EH (cell line): ENCODE measurements at regions not wholly inside any gene's neighbourhood (a gene's known extent, or its start where the extent isn't known, plus 50 kb on each side); places are given as distances from the start of the nearest gene placed in this dataset.

ENCODE experiments used
- DNase-seq: peaks from one replicate; pipeline ENCODE4 v3.0.0-alpha.2; 2015; ENCODE audit warnings: low read depth

- DNase-seq, result no peak
Measured at GRCh38 chr2:9137379-9138150, 69.0 kb upstream of the ASAP2 start.

GRCh38 chr2:9135822-9136558 is 70.6 kb upstream of the ASAP2 start:
- DNase-seq, result peak; percentile 75

- DNase-seq, result no peak
Measured at GRCh38 chr2:9127316-9127715, 79.3 kb upstream of the ASAP2 start.

- DNase-seq, result no peak
Measured at GRCh38 chr2:9126540-9126939, 80.1 kb upstream of the ASAP2 start.

GRCh38 chr2:9124231-9124741 is 82.3 kb upstream of the ASAP2 start:
- DNase-seq, result no peak

- DNase-seq, result no peak
Measured at GRCh38 chr2:9123069-9123468, 83.5 kb upstream of the ASAP2 start.

- no peak for DNase-seq
Measured at GRCh38 chr2:9122367-9122766, 84.2 kb upstream of the ASAP2 start.

- DNase-seq, result no peak
Measured at GRCh38 chr2:9118383-9118960, 88.1 kb upstream of the ASAP2 start.

- no peak for DNase-seq
Measured at GRCh38 chr2:9115229-9115628, 91.4 kb upstream of the ASAP2 start.

GRCh38 chr2:9114458-9114857 is 92.2 kb upstream of the ASAP2 start:
- DNase-seq, result no peak

GRCh38 chr2:9113916-9114315 is 92.7 kb upstream of the ASAP2 start:
- no peak for DNase-seq

- DNase-seq, result no peak
Measured at GRCh38 chr2:9113262-9113661, 93.3 kb upstream of the ASAP2 start.

GRCh38 chr2:9112079-9112721 is 94.4 kb upstream of the ASAP2 start:
- DNase-seq, result peak; percentile 93

- peak; percentile 53 for DNase-seq
Measured at GRCh38 chr2:9110893-9111569, 95.6 kb upstream of the ASAP2 start.

- no peak for DNase-seq
Measured at GRCh38 chr2:9110346-9110884, 96.2 kb upstream of the ASAP2 start.

- DNase-seq, result no peak
Measured at GRCh38 chr2:9109871-9110270, 96.7 kb upstream of the ASAP2 start.

- DNase-seq, result no peak
Measured at GRCh38 chr2:9108210-9108967, 98.2 kb upstream of the ASAP2 start.

GRCh38 chr2:9107168-9108025 is 99.2 kb upstream of the ASAP2 start:
- no peak for DNase-seq

GRCh38 chr2:9106338-9107167 is 100.1 kb upstream of the ASAP2 start:
- DNase-seq, result no peak
